H1 (cell line): ENCODE measurements at regions not wholly inside any gene's neighbourhood (a gene's known extent, or its start where the extent isn't known, plus 50 kb on each side); places are given as distances from the start of the nearest gene placed in this dataset.
A peak's percentile ranks its signal among the peaks of the same experiment; 100 is the strongest.

Source experiments
- CTCF ChIA-PET: fragments of 300-600 bp; sonication (Branson Sonifier 250); formaldehyde crosslinking; loops from one replicate; lab custom pipeline; 2021; ENCODE audit not compliant: partially characterized antibody; lab: Charles Lee
- POLR2A ChIA-PET: fragments of 300-600 bp; sonication (Branson Sonifier 250); formaldehyde crosslinking; loops from one replicate; lab custom pipeline; 2021; ENCODE audit warnings: inconsistent platforms; ENCODE audit not compliant: partially characterized antibody; lab: Charles Lee
- DNase-seq, 2 experiments: peaks; one replicate each; pipeline versions ENCODE4 v3.0.0 to v3.0.0-alpha.2; 2010 to 2022; ENCODE audit warnings: low spot score in 2 of 2, low read depth in 1 of 2, mixed read lengths in 1 of 2
- FAIRE-seq: peaks from 2 replicates; lab custom pipeline; 2011; peaks lifted over from hg19 to GRCh38; lab: Jason Lieb, UNC
- H2AFZ ChIP-seq: 2 replicates; pipeline ENCODE4 v1.8.1; 2012; ENCODE audit warnings: low read length, inconsistent platforms
- H2AK5ac ChIP-seq: 2 replicates; pipeline ENCODE4 v1.6.1; 2013; ENCODE audit warnings: low read depth, low read length
- H2BK120ac ChIP-seq: replicated peaks from 2 replicates; pipeline ENCODE3; 2013; ENCODE audit warnings: low read depth, low read length, inconsistent platforms
- H2BK12ac ChIP-seq: 2 replicates; pipeline ENCODE4 v1.6.1; 2013; ENCODE audit warnings: low read depth, low read length
- H2BK15ac ChIP-seq: 2 replicates; pipeline ENCODE4 v1.6.1; 2013; ENCODE audit warnings: low read length
- H2BK20ac ChIP-seq: 2 replicates; pipeline ENCODE4 v1.6.1; 2013; ENCODE audit warnings: low read length
- H2BK5ac ChIP-seq: 2 replicates; pipeline ENCODE4 v1.6.1; 2013; ENCODE audit warnings: low read depth, low read length
- H3K14ac ChIP-seq: 2 replicates; pipeline ENCODE4 v1.6.1; 2013; ENCODE audit warnings: inconsistent platforms; ENCODE audit not compliant: insufficient read length
- H3K18ac ChIP-seq: 2 replicates; pipeline ENCODE4 v1.6.1; 2013; ENCODE audit warnings: low read length; ENCODE audit errors: extremely low read depth
- H3K23ac ChIP-seq: 2 replicates; pipeline ENCODE4 v1.6.1; 2013; ENCODE audit warnings: inconsistent platforms; ENCODE audit not compliant: insufficient read length
- H3K23me2 ChIP-seq: 2 replicates; pipeline ENCODE4 v1.6.1; 2013; ENCODE audit warnings: low read depth, low read length
- H3K27ac ChIP-seq: 2 replicates; pipeline ENCODE4 v1.6.1; 2011; ENCODE audit warnings: low read depth, low read length, inconsistent platforms
- H3K27me3 ChIP-seq, 4 experiments: replicated peaks in 1 of 4; 1 replicate in 1 of 4; 2 replicates in 3 of 4; pipeline versions ENCODE4 v1.6.1 to v1.8.1; 2011 to 2013; ENCODE audit warnings: low read length in 3 of 4, mild to moderate bottlenecking in 3 of 4, inconsistent platforms in 2 of 4, mixed read lengths in 2 of 4, moderate library complexity in 1 of 4; ENCODE audit not compliant: control insufficient read depth in 3 of 4, insufficient read depth in 3 of 4; ENCODE audit errors: extremely low read depth in 1 of 4
- H3K36me3 ChIP-seq, 4 experiments: 2 replicates each; pipeline versions ENCODE4 v1.6.1 to v1.8.1; 2011 to 2013; ENCODE audit warnings: mild to moderate bottlenecking in 4 of 4, low read length in 3 of 4, moderate library complexity in 2 of 4, control low read depth in 1 of 4, inconsistent platforms in 1 of 4; ENCODE audit not compliant: insufficient read depth in 4 of 4, control insufficient read depth in 2 of 4
- H3K4ac ChIP-seq: replicated peaks from 2 replicates; pipeline ENCODE3; 2013; ENCODE audit warnings: low read length, low read depth, mixed read lengths, inconsistent platforms; ENCODE audit not compliant: insufficient read length
- H3K4me1 ChIP-seq, 4 experiments: replicated peaks in 1 of 4; 1 replicate in 1 of 4; 2 replicates in 3 of 4; pipeline versions ENCODE4 v1.6.1 to v1.8.1; 2011 to 2013; ENCODE audit warnings: low read length in 3 of 4, inconsistent platforms in 2 of 4, mixed read lengths in 1 of 4; ENCODE audit not compliant: insufficient read depth in 4 of 4, control insufficient read depth in 3 of 4
- H3K4me2 ChIP-seq, 2 experiments: 2 replicates each; pipeline versions ENCODE4 v1.6.1 to v1.8.1; 2011 to 2013; ENCODE audit warnings: low read depth in 2 of 2, low read length in 2 of 2, control low read depth in 1 of 2, inconsistent platforms in 1 of 2, mild to moderate bottlenecking in 1 of 2; ENCODE audit not compliant: insufficient read depth in 1 of 2
- H3K4me3 ChIP-seq, 4 experiments: fragments of 200-600, 300-600 bp in 1 of 4; sonication (generic), shearing (Covaris generic), sonication (Bioruptor Twin) in 1 of 4; 2 replicates each; pipeline versions ENCODE4 v1.5.1 to v1.8.1; 2011 to 2016; ENCODE audit warnings: low read length in 4 of 4, low read depth in 3 of 4, control low read depth in 2 of 4, inconsistent platforms in 2 of 4, mild to moderate bottlenecking in 2 of 4, mixed read lengths in 1 of 4, moderate library complexity in 1 of 4; ENCODE audit not compliant: insufficient read depth in 2 of 4; ENCODE audit errors: extremely low read depth in 1 of 4
- H3K56ac ChIP-seq: replicated peaks from 2 replicates; pipeline ENCODE3; 2013; ENCODE audit warnings: low read depth, mild to moderate bottlenecking, mixed read lengths, low read length, inconsistent platforms; ENCODE audit not compliant: insufficient read length
- H3K79me1 ChIP-seq: 2 replicates; pipeline ENCODE4 v1.6.1; 2013; ENCODE audit warnings: low read depth, low read length, control low read depth
- H3K79me2 ChIP-seq, 2 experiments: 2 replicates each; pipeline versions ENCODE4 v1.6.1 to v1.8.1; 2012 to 2013; ENCODE audit warnings: low read length in 2 of 2, mild to moderate bottlenecking in 2 of 2, inconsistent platforms in 1 of 2; ENCODE audit not compliant: insufficient read depth in 2 of 2, control insufficient read depth in 1 of 2
- H3K9ac ChIP-seq, 4 experiments: replicated peaks in 1 of 4; 1 replicate in 1 of 4; 2 replicates in 3 of 4; pipeline versions ENCODE4 v1.6.1 to v1.8.1; 2011 to 2013; ENCODE audit warnings: low read depth in 3 of 4, low read length in 3 of 4, control low read depth in 2 of 4, mild to moderate bottlenecking in 2 of 4, moderate library complexity in 2 of 4, inconsistent platforms in 1 of 4; ENCODE audit errors: extremely low read depth in 1 of 4
- H3K9me3 ChIP-seq, 2 experiments: 2 replicates each; pipeline versions ENCODE4 v1.6.1 to v1.8.1; 2012 to 2013; ENCODE audit warnings: mild to moderate bottlenecking in 2 of 2, moderate library complexity in 2 of 2, control low read depth in 1 of 2, inconsistent platforms in 1 of 2, low read depth in 1 of 2, low read length in 1 of 2, mixed read lengths in 1 of 2; ENCODE audit not compliant: insufficient read depth in 2 of 2
- H4K20me1 ChIP-seq, 2 experiments: replicated peaks in 1 of 2; 2 replicates each; pipeline versions ENCODE3 to v1.8.1; 2011 to 2013; ENCODE audit warnings: inconsistent platforms in 2 of 2, low read length in 2 of 2, mild to moderate bottlenecking in 1 of 2; ENCODE audit not compliant: insufficient read depth in 2 of 2, control insufficient read depth in 1 of 2
- H4K5ac ChIP-seq: 2 replicates; pipeline ENCODE4 v1.6.1; 2013; ENCODE audit warnings: low read length, low read depth, mixed read lengths, inconsistent platforms; ENCODE audit not compliant: insufficient read length
- H4K8ac ChIP-seq: 2 replicates; pipeline ENCODE4 v1.8.0; 2013; ENCODE audit warnings: mild to moderate bottlenecking, moderate library complexity, low read length, inconsistent platforms; ENCODE audit not compliant: insufficient read depth; ENCODE audit errors: extremely low read depth
- H4K91ac ChIP-seq: replicated peaks from 2 replicates; pipeline ENCODE3; 2013; ENCODE audit warnings: low read length, mixed read lengths, inconsistent platforms; ENCODE audit not compliant: insufficient read length
- WGBS, 2 experiments: shearing (Covaris generic) in 1 of 2; methylation state at CpG; one replicate each; pipeline versions ENCODE4 v1.1.6 to v1.1.7; 2013 to 2015; ENCODE audit warnings: low lambda C conversion rate in 2 of 2, mixed read lengths in 2 of 2, inconsistent platforms in 1 of 2, low coverage in 1 of 2, missing lambda C conversion rate in 1 of 2; ENCODE audit not compliant: insufficient replicate concordance in 2 of 2, insufficient coverage in 1 of 2, insufficient read length in 1 of 2; ENCODE audit errors: extremely low coverage in 1 of 2, missing lambda C conversion rate in 1 of 2; 5-methylcytosine and 5-hydroxymethylcytosine counted together

DNA sequence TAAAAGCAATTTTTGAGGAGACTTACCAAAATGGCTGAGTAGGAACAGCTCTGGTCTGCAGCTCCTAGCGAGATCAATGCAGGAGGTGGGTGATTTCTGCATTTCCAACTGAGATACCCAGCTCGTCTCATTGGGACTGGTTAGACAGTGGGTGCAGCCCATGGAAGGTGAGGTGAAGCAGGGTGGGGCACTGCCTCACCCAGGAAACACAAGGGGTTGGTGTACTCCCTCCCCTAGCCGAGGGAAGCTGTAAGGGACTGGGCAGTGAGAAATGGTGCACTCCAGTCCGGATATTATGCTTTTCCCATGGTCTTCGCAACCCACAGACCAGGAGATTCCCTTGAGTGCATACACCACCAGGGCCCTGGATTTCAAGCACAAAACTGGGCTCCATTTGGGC is 419.0 kb downstream of the NUP35 start:
- Histone ChIP-seq H3K9ac (no peak overlapping the region), H4K8ac (no peak overlapping the region; the same call in 1 of the 2 replicates), H3K36me3 (no peaks in the 10 kb centered on the region), H2BK20ac (no peak overlapping the region), H2BK12ac (no peak overlapping the region), H3K4me2 (no peak overlapping the region), H3K27me3 (no peaks in the 10 kb centered on the region), H2BK120ac (no peak overlapping the region), H3K79me2 (no peaks in the 10 kb centered on the region), H3K56ac (no peak overlapping the region), H3K27ac (no peak overlapping the region), H4K91ac (no peak overlapping the region), H3K4me1 (no peaks in the 10 kb centered on the region), H3K4me3 (no peak overlapping the region), H3K14ac (no peak overlapping the region), H3K9me3 (peaks cover 0 to 10% of the 10 kb centered on the region in 2 experiments; a peak in 1 of 4 replicates), H3K23ac (no peak overlapping the region), H2AFZ (0 out of 2 replicates have a peak overlapping the region, but pooled peaks have one; percentile 85), H3K79me1 (no peaks in the 10 kb centered on the region), H3K23me2 (no peaks in the 10 kb centered on the region), H3K18ac (no peak overlapping the region), H4K20me1 (no peaks in the 10 kb centered on the region), H4K5ac (no peak overlapping the region), H2BK15ac (0 out of 2 replicates have a peak overlapping the region, but pooled peaks have one; percentile 18), H2AK5ac (no peak overlapping the region), H3K4ac (no peak overlapping the region), H2BK5ac (no peak overlapping the region; the same call in 1 of the 2 replicates)
- DNase-seq (no peak), FAIRE-seq (no peak)
- ChIA-PET CTCF (interaction anchor here (0.7 to 1.6 kb wide), 4 partner anchors 16 to 524 kb away, joined by 4 read pairs; no protein-coding TSS in a partner anchor), POLR2A (interaction anchor here (1.2 kb wide), 1 partner anchor 11 kb away, joined by 5 read pairs; no protein-coding TSS in a partner anchor)
- 95% methylated on average over 5 of the region's 5 CpGs; no CpG with 5 or more reads in 1 of the 2 experiments for WGBS, 2 experiments
